HG03025 (cell line): ENCODE measurements at regions not wholly inside any gene's neighbourhood (a gene's known extent, or its start where the extent isn't known, plus 50 kb on each side); places are given as distances from the start of the nearest gene placed in this dataset.
"Not testable (repeated sequence)": the region's sequence is repeated elsewhere in the genome, so short reads cannot be mapped to it uniquely, and the experiment has no call there.

ENCODE experiments used
- ATAC-seq: cut with Tn5 transposase; IDR thresholded peaks from one replicate; pipeline ENCODE4 v1.9.1; 2021; ENCODE audit warnings: mild to moderate bottlenecking, moderate library complexity; ENCODE audit not compliant: unreplicated experiment, low FRiP score

DNA sequence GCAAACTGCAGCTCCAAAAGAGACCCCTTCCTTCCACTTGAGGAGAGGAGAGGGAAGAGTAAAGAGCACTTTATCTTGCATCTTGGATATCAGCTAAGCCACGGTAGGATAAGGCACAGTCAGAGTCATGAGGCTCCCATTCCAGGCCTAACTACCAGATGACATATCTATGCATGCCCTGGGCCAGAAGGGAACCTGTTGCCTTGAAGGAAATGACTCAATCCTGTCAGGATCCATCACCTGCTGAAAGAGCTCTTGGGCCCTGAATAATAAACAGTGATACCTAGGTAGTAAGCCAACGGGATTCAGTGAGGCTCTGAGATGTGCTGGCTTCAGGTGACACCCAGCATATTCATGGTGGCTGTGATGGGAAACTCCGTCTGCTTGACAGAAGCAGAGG, 118.5 kb upstream of the EPHA3 start:
- ATAC-seq: no peak

DNA sequence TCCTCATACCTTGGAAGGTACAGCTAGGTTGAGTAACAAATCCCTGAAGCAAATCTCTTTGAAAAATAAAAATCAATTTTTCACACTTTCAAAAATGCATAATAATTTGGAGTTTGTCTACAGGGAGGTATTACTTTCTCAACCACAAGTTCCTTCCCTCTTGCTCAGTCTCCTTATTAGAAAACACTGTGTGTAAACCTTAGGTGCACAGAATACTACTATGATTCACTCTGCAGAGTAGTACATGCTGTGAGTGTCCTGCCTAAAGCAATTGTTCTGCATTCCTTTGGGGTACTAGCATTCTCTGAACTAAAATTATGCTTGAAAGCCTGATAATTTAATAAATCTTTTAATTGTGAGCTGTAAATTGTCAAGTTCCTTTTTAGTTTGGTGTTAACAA, 115.9 kb upstream of the EPHA3 start:
- no peak for ATAC-seq

- ATAC-seq: no peak
These were observed 110.7 kb upstream of the EPHA3 start for GRCh38 chr3:88996691-88997090.

DNA sequence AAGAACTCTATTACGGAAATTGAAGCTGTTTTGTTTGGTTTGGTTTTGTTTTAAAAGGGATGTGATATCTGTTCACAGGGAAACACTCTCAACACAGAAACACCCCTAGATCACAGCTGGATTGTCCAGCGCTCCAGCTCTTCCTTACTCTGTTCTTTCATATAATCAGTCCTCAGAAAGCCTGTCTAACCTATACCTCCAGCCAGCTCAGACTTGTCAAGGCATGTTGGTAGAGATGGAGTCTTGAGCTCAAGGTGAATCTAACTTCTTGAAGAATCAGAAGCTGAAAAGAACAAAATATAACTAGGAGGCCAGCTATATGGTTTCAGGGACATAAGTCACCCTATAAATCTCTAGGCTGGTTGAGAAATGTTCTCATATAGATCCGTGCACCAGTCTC, 110.2 kb upstream of the EPHA3 start:
- ATAC-seq: no peak

DNA sequence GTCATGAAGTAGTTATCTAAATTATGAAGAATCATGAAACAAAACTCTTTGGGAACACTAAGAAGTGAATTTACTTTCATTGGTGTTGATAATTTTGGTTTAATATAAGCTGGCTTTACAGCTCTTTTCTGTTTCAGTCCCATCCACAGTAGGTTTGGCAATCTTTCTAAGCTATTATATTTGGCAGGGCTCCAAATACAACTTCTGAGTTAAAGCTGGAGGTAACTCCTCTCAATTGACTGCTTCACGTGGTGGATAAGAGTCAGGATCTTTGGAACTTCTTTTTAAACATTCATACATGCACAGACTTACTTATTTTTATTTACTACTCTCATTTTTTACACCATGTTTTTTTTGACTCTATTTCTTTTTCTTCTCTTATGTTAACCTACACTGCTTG, 106.5 kb upstream of the EPHA3 start:
- no peak for ATAC-seq

GRCh38 chr3:89002191-89002590, 105.2 kb upstream of the EPHA3 start:
- no peak for ATAC-seq

DNA sequence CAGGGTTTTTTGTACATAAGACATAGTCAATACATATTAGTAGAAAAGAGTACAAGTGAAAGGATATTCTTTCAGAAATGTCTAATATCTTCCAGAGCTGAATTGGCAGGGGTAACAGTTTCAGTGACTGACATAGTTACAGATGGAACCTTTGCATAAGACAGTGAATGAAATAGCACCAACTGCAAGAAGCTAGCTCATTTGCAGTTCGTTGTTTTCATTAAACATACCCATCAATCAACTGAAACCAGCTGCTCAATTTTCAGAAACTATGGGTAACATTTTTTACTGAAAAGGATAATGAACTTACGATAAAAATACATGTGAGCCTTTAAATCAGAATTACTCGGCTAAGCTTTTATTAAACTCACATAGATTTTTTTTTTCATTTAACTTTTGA, 93.9 kb upstream of the EPHA3 start:
- no peak for ATAC-seq

DNA sequence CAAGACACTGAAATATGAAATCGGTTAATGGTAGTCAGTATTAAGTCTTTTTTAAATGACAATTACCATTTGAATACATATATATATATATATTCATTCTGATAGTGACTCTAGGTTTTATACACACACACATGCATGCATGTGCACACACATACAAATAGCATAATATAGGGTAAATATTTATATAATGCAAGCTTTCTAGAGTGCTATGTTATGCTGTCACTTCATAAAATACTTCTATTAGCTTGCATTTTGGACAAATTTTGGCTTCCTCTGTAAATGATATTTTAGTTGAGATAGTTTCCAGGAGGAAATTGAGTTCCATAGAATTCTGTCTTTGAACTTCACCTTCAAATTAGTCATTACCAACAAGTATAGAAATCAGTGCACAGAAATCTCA, 89.9 kb upstream of the EPHA3 start:
- ATAC-seq: no peak

GRCh38 chr3:89025185-89025584, 82.2 kb upstream of the EPHA3 start:
- no peak for ATAC-seq

GRCh38 chr3:89032346-89033013, 74.9 kb upstream of the EPHA3 start:
- ATAC-seq: no peak

GRCh38 chr3:89034723-89035122, 72.7 kb upstream of the EPHA3 start:
- ATAC-seq: not testable (repeated sequence)

DNA sequence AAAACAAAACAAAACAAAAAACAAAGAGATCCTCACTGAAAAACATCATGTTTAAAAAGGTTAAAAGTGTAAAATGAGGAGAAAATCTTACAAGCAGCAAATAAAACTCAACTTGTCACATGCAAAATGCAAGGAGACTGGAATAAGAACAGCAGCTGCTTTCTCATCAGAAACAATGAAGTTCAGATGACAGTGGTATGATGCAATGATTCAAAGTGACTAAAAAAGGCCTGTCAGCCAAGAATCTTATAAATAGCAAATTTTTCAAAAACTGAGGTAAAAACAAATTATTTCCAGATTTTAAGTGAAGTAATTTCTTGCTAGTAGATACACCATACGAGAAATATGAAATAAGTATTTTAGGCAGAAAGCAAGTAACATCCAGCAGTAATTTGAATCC, 68.6 kb upstream of the EPHA3 start:
- no peak for ATAC-seq

DNA sequence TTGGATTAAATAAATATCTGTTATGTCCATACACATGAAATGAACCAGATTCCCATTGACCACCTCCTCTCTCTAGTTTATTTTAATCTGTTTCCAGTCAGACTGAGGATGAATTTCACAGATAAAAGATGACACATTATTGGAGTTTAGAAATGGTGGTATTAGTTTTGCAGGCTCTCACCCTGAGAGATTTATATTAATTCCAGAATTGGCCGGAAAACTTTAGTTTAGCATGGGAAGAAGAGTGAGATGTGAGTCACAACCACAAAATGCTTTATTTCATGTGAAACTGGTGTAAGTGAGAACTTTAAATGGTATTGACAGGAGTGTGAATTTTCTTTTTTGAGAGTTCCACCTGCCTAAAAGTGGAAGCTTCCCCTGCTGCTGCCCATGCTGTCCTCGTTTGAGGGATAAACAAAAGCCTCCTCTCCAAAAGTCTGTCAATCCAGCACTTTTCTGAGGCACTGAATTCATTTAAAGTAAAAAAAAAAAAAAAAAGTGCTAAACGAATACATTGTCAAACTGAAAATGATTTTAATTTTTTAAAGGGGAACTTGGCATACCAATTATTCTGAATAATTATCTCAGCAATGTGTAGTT, 65.1 kb upstream of the EPHA3 start:
- ATAC-seq: no peak

GRCh38 chr3:89043406-89043932, 64.0 kb upstream of the EPHA3 start:
- no peak for ATAC-seq

DNA sequence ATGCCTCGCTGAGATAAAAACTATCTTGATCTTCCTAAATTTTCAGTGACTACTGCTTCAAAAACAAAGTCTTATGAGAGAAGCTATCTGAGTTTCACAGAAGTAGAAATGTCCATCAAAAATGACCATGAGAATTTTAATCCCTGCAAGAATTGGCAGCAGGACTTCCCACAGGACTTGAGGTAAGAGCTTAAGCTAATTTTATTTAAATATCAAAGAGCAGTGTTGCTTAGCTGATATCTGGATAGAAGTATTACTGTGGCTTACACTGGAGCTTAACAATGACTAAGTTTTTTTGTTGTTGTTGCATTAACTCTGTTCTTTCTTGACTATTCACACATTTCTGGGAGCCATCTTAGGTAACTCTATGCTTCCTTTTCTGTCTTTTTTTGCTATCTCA, 60.8 kb upstream of the EPHA3 start:
- no peak for ATAC-seq

GRCh38 chr3:89049119-89049518, 58.3 kb upstream of the EPHA3 start:
- ATAC-seq: no peak

GRCh38 chr3:89052386-89052785, 55.0 kb upstream of the EPHA3 start:
- no peak for ATAC-seq

- ATAC-seq: no peak
These were observed 50.0 kb upstream of the EPHA3 start for GRCh38 chr3:89057398-89057797.
